Stimulated activated CD4-positive, alpha-beta T cell treated with anti-CD3 and anti-CD28 coated beads, Interleukin-4, amount 100 ng/mL, for 4 hours (primary cell): ENCODE measurements at regions not wholly inside any gene's neighbourhood (a gene's known extent, or its start where the extent isn't known, plus 50 kb on each side); places are given as distances from the start of the nearest gene placed in this dataset.
"Not testable (repeated sequence)": the region's sequence is repeated elsewhere in the genome, so short reads cannot be mapped to it uniquely, and the experiment has no call there.

Experiments
- DNase-seq, 2 experiments: peaks; one replicate each; pipeline ENCODE4 v3.0.0-alpha.2; 2020

- DNase-seq: not testable (repeated sequence)
Observed at GRCh38 chr16:13336907-13337881, 435.8 kb downstream of the SHISA9 start.

GRCh38 chr16:13338044-13338443, 436.6 kb downstream of the SHISA9 start:
- no peak for DNase-seq

- DNase-seq: no peak
Observed at GRCh38 chr16:13342675-13343074, 441.3 kb downstream of the SHISA9 start.

GRCh38 chr16:13344001-13344400, 442.6 kb downstream of the SHISA9 start:
- no peak for DNase-seq

GRCh38 chr16:13348416-13348815, 447.0 kb downstream of the SHISA9 start:
- DNase-seq: no peak

GRCh38 chr16:13350000-13350399, 448.6 kb downstream of the SHISA9 start:
- DNase-seq: no peak

GRCh38 chr16:13351181-13351580, 449.8 kb downstream of the SHISA9 start:
- DNase-seq: no peak

- DNase-seq: no peak
Observed at GRCh38 chr16:13351601-13352217, 450.3 kb downstream of the SHISA9 start.

GRCh38 chr16:13352796-13353195, 451.4 kb downstream of the SHISA9 start:
- not testable (repeated sequence) for DNase-seq

GRCh38 chr16:13357842-13358241, 456.4 kb downstream of the SHISA9 start:
- DNase-seq: not testable (repeated sequence)

GRCh38 chr16:13359835-13360234, 458.4 kb downstream of the SHISA9 start:
- DNase-seq: no peak

- no peak for DNase-seq
Observed at GRCh38 chr16:13372421-13372820, 471.0 kb downstream of the SHISA9 start.

- DNase-seq: no peak
Observed at GRCh38 chr16:13376174-13376573, 474.8 kb downstream of the SHISA9 start.

- DNase-seq: no peak
Observed at GRCh38 chr16:13377143-13377542, 475.7 kb downstream of the SHISA9 start.

- no peak for DNase-seq
Observed at GRCh38 chr16:13378151-13378550, 476.8 kb downstream of the SHISA9 start.

- no peak for DNase-seq
Observed at GRCh38 chr16:13379266-13379665, 477.9 kb downstream of the SHISA9 start.

- DNase-seq: not testable (repeated sequence)
Observed at GRCh38 chr16:13385156-13386040, 484.0 kb downstream of the SHISA9 start.

GRCh38 chr16:13390093-13390985, 488.9 kb downstream of the SHISA9 start:
- no peak for DNase-seq

GRCh38 chr16:13390986-13391305, 489.5 kb downstream of the SHISA9 start:
- no peak for DNase-seq

GRCh38 chr16:13391337-13391736, 489.9 kb downstream of the SHISA9 start:
- DNase-seq: no peak

GRCh38 chr16:13392341-13392740, 490.9 kb downstream of the SHISA9 start:
- no peak for DNase-seq

GRCh38 chr16:13393816-13394215, 492.4 kb downstream of the SHISA9 start:
- no peak for DNase-seq
